Body of pancreas (tissue), 4 donors: ENCODE measurements at regions not wholly inside any gene's neighbourhood (a gene's known extent, or its start where the extent isn't known, plus 50 kb on each side); places are given as distances from the start of the nearest gene placed in this dataset.

Source experiments
- ATAC-seq: fragments of 150-250 bp; one replicate; pipeline ENCODE4 v1.9.1; 2016
- DNase-seq, 4 donors: peaks; one replicate each; pipeline ENCODE4 v3.0.0-alpha.2; 2019
- H3K27ac ChIP-seq, 4 donors: fragments of 200-600 bp; sonication (generic); 1 replicate in 3 of 4; 2 replicates in 1 of 4; pipeline versions ENCODE4 v1.5.1 to v1.6.1; 2016 to 2019; ENCODE audit warnings: mild to moderate bottlenecking in 1 of 4, mixed read lengths in 1 of 4, moderate library complexity in 1 of 4
- H3K27me3 ChIP-seq, 2 donors: fragments of 200-600 bp; sonication (generic); one replicate each; pipeline ENCODE4 v1.6.0; 2016; ENCODE audit warnings: mild to moderate bottlenecking in 1 of 2
- H3K36me3 ChIP-seq, 2 donors: fragments of 200-600 bp; sonication (generic); replicated peaks in 1 of 2; 2 replicates each; pipeline ENCODE4 v1.5.1; 2016; ENCODE audit warnings: low read depth in 2 of 2; ENCODE audit not compliant: insufficient read depth in 1 of 2
- H3K4me1 ChIP-seq: fragments of 200-600 bp; sonication (generic); one replicate; pipeline ENCODE4 v1.6.0; 2016
- H3K4me3 ChIP-seq, 2 donors: fragments of 200-600 bp; sonication (generic); 1 replicate in 1 of 2; 2 replicates in 1 of 2; pipeline ENCODE4 v1.5.1; 2016 to 2019
- H3K9me3 ChIP-seq, 3 donors: fragments of 200-600 bp; sonication (generic); 1 replicate in 2 of 3; 2 replicates in 1 of 3; pipeline ENCODE4 v1.5.1; 2016
- POLR2A ChIP-seq, 3 donors: fragments of 450-650 bp; IDR thresholded peaks; one replicate each; pipeline ENCODE4 v1.6.1; 2016; ENCODE audit warnings: antibody characterized with exemption in 3 of 3, mild to moderate bottlenecking in 2 of 3
- WGBS, 2 donors: methylation state at CpG; one replicate each; pipeline ENCODE4 v1.1.5; 2017; 5-methylcytosine and 5-hydroxymethylcytosine counted together
- intact Hi-C: fragments of 100-400 bp; cut with DNase I; formaldehyde crosslinking; loops from one replicate; pipeline ENCODE4 v1.15.1; 2023
- TF ChIP-seq, protein P1 (sequence below), 7 experiments: fragments of 450-650 bp in 4 of 7; fragments of 200-600 bp in 3 of 7; sonication (generic) in 3 of 7; IDR thresholded peaks; one replicate each; pipeline ENCODE4 v1.5.1; 2016 to 2019; ENCODE audit warnings: antibody characterized with exemption in 7 of 7

DNA sequence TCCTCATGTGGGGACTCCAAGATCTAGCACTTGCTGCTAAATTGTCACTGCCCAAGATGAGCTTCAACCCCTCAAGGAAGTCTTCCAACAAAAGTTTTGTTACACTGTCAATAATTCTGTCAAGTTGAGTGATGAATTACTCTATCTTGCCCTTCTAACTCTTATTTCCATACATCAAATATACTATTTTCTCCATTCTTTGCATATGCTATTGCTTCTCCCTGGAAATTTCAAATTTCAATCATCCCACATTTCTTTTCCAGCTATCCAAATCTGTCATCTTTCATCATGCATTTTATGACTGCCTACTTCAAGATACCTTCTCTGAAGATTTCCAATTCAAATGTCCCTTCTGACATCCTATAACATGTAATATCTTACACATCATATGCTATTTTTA, 175.2 kb upstream of the KCND2 start:
- Histone ChIP-seq H3K27me3 (no peaks in the 10 kb centered on the region), H3K9me3 (no peaks in the 10 kb centered on the region), H3K36me3 (no peaks in the 10 kb centered on the region), H3K27ac (no peak overlapping the region), H3K4me1 (no peaks in the 10 kb centered on the region), H3K4me3 (no peak overlapping the region)
- no peak for TF ChIP-seq POLR2A (IDR thresholded peaks at IDR 0.05)
- TF ChIP-seq, protein P1, sequence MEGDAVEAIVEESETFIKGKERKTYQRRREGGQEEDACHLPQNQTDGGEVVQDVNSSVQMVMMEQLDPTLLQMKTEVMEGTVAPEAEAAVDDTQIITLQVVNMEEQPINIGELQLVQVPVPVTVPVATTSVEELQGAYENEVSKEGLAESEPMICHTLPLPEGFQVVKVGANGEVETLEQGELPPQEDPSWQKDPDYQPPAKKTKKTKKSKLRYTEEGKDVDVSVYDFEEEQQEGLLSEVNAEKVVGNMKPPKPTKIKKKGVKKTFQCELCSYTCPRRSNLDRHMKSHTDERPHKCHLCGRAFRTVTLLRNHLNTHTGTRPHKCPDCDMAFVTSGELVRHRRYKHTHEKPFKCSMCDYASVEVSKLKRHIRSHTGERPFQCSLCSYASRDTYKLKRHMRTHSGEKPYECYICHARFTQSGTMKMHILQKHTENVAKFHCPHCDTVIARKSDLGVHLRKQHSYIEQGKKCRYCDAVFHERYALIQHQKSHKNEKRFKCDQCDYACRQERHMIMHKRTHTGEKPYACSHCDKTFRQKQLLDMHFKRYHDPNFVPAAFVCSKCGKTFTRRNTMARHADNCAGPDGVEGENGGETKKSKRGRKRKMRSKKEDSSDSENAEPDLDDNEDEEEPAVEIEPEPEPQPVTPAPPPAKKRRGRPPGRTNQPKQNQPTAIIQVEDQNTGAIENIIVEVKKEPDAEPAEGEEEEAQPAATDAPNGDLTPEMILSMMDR (IDR thresholded peaks at IDR 0.05): no peak
- DNase-seq (no peak), ATAC-seq (no peak)
- intact Hi-C loops: no loop called here

DNA sequence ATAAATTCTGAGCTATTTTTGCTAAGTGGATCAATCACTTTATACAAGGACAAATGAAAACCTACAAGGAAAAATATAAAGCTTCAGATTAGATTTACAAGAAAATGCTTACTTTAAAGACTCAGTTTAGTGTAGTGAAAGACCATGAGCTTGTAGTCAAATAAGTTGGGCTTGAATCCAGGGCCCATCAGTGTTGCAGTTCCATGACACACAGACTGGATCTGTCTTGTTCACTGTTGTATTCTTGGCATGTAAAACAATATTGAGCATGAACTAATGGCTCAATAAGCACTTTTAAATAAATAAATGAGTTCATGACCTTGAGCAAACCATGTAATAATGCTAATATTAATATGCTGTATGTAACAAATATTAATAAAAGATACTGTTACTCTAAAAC, 164.6 kb upstream of the KCND2 start:
- peaks cover 0 to 6% (median 3%) of the 10 kb centered on the region in 3 donors for H3K9me3 ChIP-seq
- no peak for ATAC-seq
- H3K4me1 ChIP-seq: no peaks in the 10 kb centered on the region
- H3K36me3 ChIP-seq: no peaks in the 10 kb centered on the region
- TF ChIP-seq, protein P1 (IDR thresholded peaks at IDR 0.05): no peak
- TF ChIP-seq POLR2A (IDR thresholded peaks at IDR 0.05): no peak
- intact Hi-C loops: no loop called here
- H3K27ac ChIP-seq: no peak overlapping the region
- H3K4me3 ChIP-seq: no peak overlapping the region
- no peak for DNase-seq
- H3K27me3 ChIP-seq: no peaks in the 10 kb centered on the region

DNA sequence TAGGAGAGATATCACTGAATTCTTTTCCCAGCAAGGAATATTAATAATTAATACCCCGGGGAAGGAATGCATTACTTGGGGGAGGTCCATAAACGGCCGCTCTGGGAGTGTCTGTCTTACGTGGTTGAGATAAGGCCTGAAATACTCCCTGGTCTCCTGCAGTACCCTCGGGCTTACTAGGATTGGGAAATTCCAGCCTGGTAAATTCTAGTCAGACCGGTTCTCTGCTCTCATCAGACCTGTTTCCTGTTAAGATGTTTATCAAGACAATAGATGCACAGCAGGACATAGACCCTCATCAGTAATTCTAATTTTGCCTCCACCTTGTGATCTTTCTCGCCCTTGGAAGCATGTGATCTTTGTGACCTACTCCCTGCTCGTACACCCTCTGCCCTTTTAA, 162.8 kb upstream of the KCND2 start:
- TF ChIP-seq, protein P1 (IDR thresholded peaks at IDR 0.05): no peak
- no peak for TF ChIP-seq POLR2A (IDR thresholded peaks at IDR 0.05)
- intact Hi-C loops: no loop called here
- Histone ChIP-seq H3K4me1 (no peaks in the 10 kb centered on the region), H3K27me3 (no peaks in the 10 kb centered on the region), H3K4me3 (no peak overlapping the region), H3K36me3 (no peaks in the 10 kb centered on the region), H3K9me3 (peaks cover 0 to 6% (median 3%) of the 10 kb centered on the region in 3 donors), H3K27ac (no peak overlapping the region)
- DNase-seq: no peak
- no peak for ATAC-seq
- 45 to 47% methylated on average over 8 of the region's 8 CpGs for WGBS, 2 donors

DNA sequence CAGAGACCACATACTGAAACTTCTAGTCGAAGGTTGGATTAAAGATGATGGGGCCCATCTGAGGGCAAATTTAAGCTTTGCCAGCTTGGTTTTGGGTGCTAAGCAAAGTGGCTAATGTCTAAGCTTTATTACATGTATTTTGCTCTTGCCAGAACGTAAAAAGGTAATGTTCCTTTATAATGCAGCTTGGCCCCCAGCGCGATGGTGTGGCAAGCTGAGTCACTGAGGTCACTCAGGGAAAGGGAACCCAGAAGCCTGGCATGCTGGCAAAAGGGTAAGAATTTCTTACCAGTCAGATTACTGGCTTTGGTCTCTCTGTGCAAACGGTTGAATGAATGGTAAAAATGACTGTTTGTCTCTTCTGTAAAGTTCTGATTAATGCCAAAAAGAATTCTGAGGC, 158.3 kb upstream of the KCND2 start:
- ATAC-seq: no peak
- Histone ChIP-seq H3K4me1 (no peaks in the 10 kb centered on the region), H3K9me3 (peaks cover 0 to 6% (median 3%) of the 10 kb centered on the region in 3 donors), H3K36me3 (no peaks in the 10 kb centered on the region), H3K4me3 (no peak overlapping the region), H3K27me3 (no peaks in the 10 kb centered on the region), H3K27ac (no peak overlapping the region)
- WGBS, 2 donors: 59 to 66% methylated on average over 5 of the region's 5 CpGs
- DNase-seq: no peak
- intact Hi-C loops: no loop called here
- no peak for TF ChIP-seq POLR2A (IDR thresholded peaks at IDR 0.05)
- TF ChIP-seq, protein P1 (IDR thresholded peaks at IDR 0.05): no peak

DNA sequence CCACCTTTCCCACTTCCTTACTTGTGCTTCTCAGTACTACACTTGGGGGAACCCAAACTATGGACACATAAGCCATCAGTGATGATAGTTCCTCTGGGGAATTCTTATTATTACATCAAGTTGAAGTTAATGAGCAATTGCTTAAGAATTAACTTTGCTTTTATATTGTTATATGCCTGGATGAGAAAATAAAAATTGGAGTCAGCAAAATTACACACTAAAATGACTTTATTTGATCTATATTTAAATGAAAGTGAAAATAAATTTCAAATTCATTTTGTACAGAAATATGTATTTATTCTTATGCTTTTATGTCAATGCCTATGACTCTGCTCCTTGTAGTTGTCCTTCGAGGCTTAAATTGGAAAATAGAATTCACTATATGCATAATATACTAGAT, 149.4 kb upstream of the KCND2 start:
- whole genome bisulfite sequencing, 2 donors: 54 to 71% methylated on average over 1 of the region's 1 CpG
- no peaks in the 10 kb centered on the region for H3K36me3 ChIP-seq
- no peak overlapping the region for H3K27ac ChIP-seq
- no peaks in the 10 kb centered on the region for H3K9me3 ChIP-seq
- H3K4me1 ChIP-seq: no peaks in the 10 kb centered on the region
- H3K4me3 ChIP-seq: no peak overlapping the region
- DNase-seq (no peak), ATAC-seq (no peak)
- intact Hi-C loops: no loop called here
- no peaks in the 10 kb centered on the region for H3K27me3 ChIP-seq
- TF ChIP-seq POLR2A (IDR thresholded peaks at IDR 0.05): no peak
- TF ChIP-seq, protein P1 (IDR thresholded peaks at IDR 0.05): no peak
